ENCODE measurements at regions not wholly inside any gene's neighbourhood (a gene's known extent, or its start where the extent isn't known, plus 50 kb on each side); places are given as distances from the start of the nearest gene placed in this dataset.

DNA sequence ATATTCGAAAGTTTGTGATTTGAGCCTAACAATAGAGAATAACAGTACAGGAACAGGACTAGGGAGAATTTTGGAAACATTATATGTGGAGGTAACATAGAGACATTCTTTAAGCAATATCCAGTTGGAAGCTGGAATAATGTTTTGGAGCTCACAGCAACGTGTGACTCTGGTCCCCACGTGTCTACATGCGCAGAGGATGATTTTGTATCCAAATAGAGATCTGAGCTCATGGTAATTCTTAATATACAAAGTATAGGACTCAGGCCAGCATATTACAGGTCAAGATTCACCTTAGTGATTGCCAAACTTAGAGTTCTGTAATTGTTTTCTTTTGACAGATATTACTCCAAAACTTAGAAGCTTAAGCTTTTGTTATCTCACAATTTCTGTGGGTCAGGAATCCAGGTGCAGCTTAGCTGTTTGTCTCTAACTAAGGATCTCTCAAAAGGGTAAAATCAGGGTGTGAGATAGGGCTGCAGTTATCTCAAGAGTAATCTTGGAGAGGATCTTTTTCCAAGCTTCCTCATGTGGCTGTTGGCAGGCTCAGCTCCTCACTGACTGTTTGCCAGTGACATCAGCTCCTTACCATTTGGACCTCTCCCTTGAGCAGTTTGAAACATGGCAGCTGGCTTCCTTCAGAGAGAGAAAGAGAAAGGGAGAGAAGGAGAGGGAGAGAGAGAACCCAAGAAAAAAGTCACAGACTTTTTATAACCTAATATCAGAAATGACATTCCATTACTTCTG is 272.0 kb upstream of the ZNF462 start:
- TF ChIP-seq, protein P1, sequence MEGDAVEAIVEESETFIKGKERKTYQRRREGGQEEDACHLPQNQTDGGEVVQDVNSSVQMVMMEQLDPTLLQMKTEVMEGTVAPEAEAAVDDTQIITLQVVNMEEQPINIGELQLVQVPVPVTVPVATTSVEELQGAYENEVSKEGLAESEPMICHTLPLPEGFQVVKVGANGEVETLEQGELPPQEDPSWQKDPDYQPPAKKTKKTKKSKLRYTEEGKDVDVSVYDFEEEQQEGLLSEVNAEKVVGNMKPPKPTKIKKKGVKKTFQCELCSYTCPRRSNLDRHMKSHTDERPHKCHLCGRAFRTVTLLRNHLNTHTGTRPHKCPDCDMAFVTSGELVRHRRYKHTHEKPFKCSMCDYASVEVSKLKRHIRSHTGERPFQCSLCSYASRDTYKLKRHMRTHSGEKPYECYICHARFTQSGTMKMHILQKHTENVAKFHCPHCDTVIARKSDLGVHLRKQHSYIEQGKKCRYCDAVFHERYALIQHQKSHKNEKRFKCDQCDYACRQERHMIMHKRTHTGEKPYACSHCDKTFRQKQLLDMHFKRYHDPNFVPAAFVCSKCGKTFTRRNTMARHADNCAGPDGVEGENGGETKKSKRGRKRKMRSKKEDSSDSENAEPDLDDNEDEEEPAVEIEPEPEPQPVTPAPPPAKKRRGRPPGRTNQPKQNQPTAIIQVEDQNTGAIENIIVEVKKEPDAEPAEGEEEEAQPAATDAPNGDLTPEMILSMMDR (IDR thresholded peaks at IDR 0.05), result no peak
- TF ChIP-seq POLR2AphosphoS5 (IDR thresholded peaks at IDR 0.05), result no peak
